ENCODE measurements at regions not wholly inside any gene's neighbourhood (a gene's known extent, or its start where the extent isn't known, plus 50 kb on each side); places are given as distances from the start of the nearest gene placed in this dataset.
"Not testable (repeated sequence)": the region's sequence is repeated elsewhere in the genome, so short reads cannot be mapped to it uniquely, and the experiment has no call there.

DNA sequence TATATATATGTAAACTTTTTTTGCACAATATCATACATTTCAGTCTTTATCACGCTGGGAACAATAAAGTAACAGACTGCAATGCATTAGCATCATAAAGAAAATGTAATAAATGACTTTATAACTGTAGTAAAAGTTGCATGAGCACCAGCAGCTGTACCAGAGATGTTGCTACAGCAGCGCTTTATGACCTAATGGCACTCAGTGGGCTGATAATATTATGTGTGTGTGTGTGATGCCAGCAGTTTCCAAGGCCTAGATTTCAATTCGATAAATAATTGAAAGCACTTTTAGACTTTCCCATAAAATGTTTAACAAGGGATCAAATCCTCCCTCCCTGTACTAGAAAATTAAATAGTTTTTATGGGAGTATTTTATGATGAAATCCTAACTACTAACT, 367.6 kb upstream of the AGA start:
- DNase-seq, result no peak

DNA sequence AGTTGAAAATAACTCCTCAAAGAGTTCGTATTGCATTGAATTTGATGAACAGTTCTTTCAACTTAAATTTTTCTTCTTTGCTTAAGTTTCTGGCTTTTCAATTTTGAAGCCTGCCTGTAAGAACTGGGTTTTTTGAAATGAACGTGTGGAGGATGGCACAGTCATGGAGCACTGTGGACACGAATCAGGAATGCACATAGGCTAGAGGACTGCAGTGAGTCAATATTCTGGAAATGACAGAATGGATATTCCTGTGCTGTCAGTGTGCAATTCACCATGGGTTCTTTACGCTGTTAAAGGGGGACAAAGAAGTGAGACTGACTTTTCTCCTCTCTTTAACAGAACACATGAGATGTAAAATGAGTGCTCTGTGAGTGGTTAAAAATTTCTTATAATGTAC, 368.0 kb upstream of the AGA start:
- DNase-seq, result no peak

- not testable (repeated sequence) for DNase-seq
Observed at GRCh38 chr4:177818392-177818791, 376.2 kb upstream of the AGA start.

GRCh38 chr4:177826973-177827372, 384.7 kb upstream of the AGA start:
- DNase-seq, result no peak

DNA sequence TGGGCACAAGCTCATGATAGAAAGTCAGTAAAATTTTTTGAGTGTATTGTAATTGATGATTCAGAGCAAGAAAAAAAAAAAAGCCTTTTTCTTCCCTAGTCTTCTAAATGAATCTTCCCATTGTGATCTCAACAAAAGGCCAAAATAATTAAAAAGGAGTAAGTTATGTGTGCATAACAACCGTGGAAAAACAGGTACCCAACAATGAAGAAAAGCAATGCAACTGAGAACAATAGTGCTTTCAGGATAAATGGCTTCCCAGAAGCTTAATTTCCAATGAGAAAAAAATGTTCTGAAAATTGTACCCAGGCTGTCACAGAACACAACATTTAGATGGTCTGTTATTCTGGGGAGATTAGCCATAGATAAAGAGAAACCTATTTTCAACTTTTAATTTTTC, 399.0 kb upstream of the AGA start:
- DNase-seq, result no peak

DNA sequence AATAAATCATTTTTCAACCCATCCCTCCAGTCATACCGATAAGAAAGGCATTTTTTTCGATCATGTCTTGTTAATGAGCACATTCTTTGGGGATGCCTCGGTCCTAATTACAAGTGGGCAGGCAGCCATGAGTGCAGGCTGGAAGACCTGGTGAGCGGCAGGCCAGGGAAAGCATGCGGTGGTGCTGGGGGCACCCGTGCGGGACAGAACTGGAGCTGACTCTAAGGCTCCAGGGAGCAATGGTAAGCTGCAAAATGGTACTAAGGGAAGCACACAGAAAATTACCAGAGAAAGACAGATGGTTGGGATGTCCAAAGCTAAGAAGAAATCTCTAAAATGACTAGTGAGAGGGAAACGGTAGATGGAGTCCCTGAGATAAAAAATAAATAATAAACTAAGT, 411.0 kb upstream of the AGA start:
- DNase-seq, result no peak

- no peak for DNase-seq
Observed at GRCh38 chr4:177855507-177856197, 413.4 kb upstream of the AGA start.

DNA sequence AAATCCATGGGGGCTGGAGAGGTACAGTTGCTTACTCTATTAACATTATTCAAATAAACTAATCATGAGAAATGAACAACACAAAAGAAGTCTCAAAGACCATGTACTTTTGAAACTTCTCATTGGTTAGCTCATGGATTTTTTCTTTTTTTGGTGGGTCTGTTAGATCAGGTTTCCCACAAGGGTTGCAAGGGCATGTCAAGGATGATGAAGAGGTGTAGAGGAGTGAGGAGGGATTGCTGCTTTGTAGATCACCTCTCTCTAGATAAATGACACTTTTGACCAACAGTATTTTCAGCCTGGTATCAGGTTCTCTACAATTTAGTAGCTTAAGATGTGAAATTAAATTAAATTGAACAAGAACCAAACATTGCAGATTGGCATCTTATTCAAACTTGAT, 417.9 kb upstream of the AGA start:
- DNase-seq, result no peak

DNA sequence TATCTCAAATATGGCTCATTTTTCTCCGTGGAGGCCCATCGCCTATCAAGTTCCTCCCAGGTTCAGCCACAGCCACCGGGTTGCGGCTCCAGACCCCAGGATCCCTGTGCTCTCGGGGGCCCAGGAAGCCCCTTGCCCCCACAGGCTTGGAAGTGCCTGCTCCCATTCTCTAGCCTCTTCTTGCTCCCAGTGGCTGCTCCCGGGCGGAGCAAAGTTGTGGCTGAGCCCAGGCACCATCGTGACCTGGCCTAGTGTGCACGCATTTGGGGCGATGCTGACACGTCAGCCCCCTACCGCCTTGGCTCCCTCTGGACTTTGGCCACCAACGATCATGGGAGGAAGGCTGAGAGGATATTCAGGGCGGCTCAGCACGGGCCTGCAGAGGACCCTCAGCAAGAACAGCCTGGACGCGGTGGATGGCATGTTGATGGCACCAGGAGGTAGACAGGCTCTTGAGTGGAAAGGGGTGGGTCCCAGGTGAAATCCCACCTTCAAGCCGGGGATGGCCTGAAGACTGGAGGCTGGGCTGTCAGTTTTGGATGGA, 419.4 kb upstream of the AGA start:
- DNase-seq, result no peak

DNA sequence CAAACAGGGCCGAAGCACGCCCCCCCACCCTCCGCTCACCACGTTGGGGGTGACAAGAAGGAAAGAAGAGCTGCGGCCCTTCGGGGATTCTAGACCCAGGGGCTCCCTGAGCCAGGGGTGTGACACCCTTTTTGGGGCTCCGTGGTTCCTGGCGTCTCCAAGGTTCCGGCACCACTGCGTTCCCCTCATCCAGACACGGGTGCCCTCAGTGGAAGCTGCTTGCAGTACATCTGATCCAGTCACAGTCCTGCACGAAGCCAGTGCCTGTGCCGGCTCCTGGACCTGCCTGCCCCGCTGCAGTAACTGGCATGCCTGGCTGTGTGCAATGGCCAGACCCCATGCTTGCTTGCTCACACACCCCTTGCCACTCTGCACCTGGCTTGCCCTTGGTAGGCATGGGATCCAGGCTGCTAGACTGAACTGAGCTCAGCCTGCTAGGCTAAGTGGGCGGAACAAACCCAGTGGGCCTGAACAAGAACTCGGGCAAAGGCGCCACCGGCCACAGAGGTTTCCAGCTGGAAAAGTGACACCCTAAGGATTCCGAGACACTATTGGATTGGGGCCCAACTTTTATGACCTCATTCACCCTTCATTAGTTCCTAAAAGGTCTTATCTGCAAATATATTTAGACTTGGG, 420.4 kb upstream of the AGA start:
- no peak for DNase-seq

DNA sequence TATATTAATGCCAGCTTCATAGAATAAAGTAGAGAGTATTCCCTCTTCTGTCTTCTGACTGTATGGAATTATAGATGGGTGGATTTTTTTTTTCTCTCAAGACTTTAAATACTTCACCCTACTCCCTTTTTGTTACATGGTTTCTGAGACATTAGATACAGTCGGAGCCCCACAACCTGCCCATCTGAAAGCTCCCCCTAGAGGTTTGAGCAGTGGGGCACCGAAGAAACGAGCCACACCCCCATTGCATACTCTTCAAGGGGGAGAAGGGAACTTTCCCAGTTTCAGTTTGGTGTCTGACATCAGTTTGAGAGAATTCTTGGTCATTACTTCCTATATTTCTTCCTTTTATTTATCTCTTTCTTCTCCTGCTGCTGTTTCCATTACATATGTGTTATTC, 437.6 kb upstream of the AGA start:
- DNase-seq, result no peak

GRCh38 chr4:177895136-177895535, 452.9 kb upstream of the AGA start:
- no peak for DNase-seq

- no peak for DNase-seq
Observed at GRCh38 chr4:177901786-177902185, 459.5 kb upstream of the AGA start.

DNA sequence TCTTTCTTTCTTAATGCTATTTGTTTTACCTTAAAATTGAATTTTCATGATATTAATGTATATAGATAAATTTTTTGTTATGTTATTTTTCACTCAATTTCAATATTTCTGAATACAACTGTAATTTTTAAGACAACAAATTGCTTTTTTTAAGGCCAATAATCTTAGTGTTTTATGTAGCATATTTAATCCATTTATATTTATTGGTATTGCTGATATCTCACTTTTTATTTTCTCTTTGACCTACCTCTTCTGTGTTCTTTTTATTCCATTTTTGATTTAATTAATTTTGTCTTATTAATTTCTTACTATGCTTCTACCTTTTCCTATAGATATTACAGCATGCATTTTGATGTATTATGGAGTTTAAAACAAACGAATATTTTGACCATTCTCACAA, 460.1 kb upstream of the AGA start:
- DNase-seq, result no peak

- DNase-seq, result no peak
Observed at GRCh38 chr4:177907736-177908424, 465.6 kb upstream of the AGA start.

DNA sequence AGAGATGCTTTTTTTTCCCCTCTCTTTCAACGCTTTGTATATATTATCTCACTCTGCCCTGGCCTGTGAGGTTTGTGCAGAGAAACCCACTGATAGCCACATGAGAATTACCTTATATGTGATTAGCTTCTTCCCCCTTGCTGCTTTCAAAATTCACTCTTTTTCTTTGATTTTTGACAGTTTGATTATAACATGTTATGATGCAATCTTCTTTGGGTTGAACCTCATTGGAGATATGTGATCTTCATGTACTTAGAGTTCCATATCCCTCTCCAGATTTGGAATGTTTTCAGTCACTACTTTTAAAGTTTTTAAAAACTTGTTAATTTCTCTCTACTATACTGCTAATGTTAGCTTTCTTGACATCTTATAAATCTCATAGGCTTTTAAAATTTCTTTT, 479.5 kb upstream of the AGA start:
- DNase-seq, result no peak

DNA sequence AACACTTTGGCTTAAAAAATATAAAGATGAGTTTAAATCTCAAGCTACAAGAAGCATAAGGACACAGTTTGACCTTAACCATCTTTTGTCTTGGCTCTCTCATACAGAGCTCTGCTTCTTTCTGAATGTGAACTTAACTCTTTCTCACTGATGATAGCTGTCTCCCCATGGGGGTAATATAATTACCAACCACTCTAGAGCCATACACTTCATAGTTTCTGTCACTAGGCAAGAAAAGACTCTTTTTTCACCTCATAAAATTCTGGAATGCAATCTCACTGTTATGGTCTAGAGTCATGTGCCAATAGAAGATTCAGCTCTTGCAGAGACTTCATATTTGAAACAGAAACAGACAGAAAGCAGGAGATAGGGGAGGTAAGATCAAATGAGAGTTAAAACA, 481.7 kb upstream of the AGA start:
- no peak for DNase-seq

DNA sequence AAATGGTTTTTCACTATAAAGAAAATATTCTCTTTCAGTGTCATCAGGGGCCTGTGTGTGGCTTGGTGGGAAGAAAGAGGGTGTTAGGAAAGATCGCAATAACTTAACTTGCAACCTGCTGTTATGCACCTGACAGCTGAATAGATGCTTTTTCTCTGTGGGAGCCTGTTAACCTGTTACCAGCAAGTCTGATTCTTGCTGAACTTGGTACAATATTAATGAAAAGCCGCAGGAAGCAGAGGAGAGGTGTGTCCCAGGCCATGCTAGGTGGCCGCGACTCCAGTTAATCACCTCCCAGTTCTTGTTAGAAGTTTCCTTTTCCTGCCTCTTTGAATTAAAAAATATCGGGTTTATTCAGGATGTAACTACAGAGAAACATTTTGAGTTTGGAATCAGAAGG, 494.8 kb upstream of the AGA start:
- no peak for DNase-seq

DNA sequence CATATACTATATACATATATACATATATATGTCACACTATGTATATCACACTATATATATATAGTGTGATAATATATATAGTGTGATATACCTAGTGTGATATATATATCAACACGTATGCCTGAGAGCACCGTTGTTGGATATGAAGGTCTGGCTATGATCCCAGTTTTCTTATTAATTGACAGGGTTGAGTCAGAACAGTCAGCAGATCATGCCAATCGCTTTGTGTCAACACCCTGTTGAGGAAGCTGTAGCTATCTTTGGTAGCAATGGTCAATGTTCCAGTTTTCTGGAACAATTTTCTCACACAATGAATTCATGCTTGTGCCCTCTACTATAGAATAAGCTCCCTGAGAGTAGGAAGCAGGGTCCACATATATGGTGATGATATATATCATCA, 496.0 kb upstream of the AGA start:
- DNase-seq, result no peak

- no peak for DNase-seq
Observed at GRCh38 chr4:177945268-177945667, 503.0 kb upstream of the AGA start.

DNA sequence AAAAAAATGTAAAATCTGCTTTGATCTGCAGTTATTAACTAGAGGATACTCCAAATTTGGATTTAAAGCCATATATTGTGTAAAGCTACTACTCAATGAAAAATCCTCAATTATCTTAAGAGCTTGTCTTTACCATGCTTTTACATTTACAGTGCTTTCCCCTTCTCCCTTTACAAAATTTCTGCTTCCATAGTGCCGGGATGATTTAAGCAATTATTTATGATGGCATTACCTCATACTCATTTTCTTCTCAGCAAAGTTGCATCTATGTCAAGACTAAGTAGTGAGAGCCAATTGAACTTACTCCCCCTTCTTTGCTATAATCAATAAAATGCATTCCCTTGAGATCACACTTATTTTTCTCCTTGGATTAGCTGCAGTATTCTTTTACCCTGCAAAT, 505.4 kb upstream of the AGA start:
- no peak for DNase-seq

DNA sequence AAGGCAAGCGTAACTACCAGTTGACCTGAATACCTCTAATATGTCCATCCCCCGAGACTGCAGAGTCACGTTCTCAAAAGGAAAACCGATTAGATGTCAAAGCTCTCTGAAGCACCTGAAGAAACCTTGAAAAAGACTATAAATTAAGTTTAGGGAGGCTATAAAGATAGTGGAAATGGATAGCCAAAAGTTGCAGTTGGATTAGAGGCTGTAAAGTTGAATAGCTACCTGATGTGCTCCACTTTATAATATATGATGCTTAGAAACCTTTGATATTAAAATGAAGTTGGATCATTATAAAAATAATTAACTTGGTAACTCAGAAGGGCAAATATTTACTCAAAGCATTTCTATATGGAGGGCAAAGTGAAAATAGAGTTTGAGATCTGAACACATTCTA, 506.6 kb upstream of the AGA start:
- DNase-seq, result no peak

DNA sequence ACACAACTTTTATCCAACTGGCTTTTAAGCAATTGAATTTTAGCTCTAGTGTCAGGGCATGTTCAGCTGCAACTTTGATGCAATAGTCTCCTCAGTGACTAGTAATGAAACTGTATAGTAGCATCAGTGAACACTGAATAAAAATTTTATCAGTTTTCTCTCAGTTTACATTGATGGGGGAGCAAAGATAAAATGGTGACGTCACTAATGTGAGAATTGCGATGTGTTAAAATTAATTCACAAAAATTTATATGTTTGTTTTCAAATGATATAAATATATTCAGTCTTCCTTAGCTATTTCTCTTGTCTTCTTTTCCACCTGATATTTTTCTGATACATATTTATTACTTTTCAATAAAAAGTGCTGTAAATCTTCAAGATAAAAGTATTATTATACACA, 508.8 kb upstream of the AGA start:
- DNase-seq, result no peak

- no peak for DNase-seq
Observed at GRCh38 chr4:177952723-177953122, 510.5 kb upstream of the AGA start.
